OCI-LY1 (cell line): ENCODE measurements at regions not wholly inside any gene's neighbourhood (a gene's known extent, or its start where the extent isn't known, plus 50 kb on each side); places are given as distances from the start of the nearest gene placed in this dataset.
"Not testable (repeated sequence)": the region's sequence is repeated elsewhere in the genome, so short reads cannot be mapped to it uniquely, and the experiment has no call there.

Experiments used
- H2AFZ ChIP-seq: fragments of 200-600 bp; sonication (generic), shearing (Covaris generic); 2 replicates; pipeline ENCODE4 v1.6.0; 2014; ENCODE audit warnings: antibody characterized with exemption, mild to moderate bottlenecking, low read length
- H3F3A ChIP-seq: fragments of 200-600 bp; sonication (generic), shearing (Covaris generic); 2 replicates; pipeline ENCODE4 v1.6.0; 2014; ENCODE audit warnings: mild to moderate bottlenecking, antibody characterized with exemption, low read length, moderate library complexity; ENCODE audit not compliant: insufficient read depth
- H3K27ac ChIP-seq: fragments of 200-600 bp; sonication (generic); 2 replicates; pipeline ENCODE4 v1.5.1; 2014; ENCODE audit warnings: low read length, mixed run types, mild to moderate bottlenecking, low read depth; ENCODE audit not compliant: poor library complexity, severe bottlenecking
- H3K27me3 ChIP-seq: fragments of 200-600 bp; sonication (generic); 2 replicates; pipeline ENCODE4 v1.6.0; 2014; ENCODE audit warnings: antibody characterized with exemption, mild to moderate bottlenecking, low read length, moderate library complexity; ENCODE audit not compliant: insufficient read depth
- H3K36me3 ChIP-seq: fragments of 200-600 bp; sonication (generic); 2 replicates; pipeline ENCODE4 v1.6.1; 2014; ENCODE audit warnings: mild to moderate bottlenecking, antibody characterized with exemption, low read length, moderate library complexity, mixed read lengths; ENCODE audit not compliant: insufficient read depth
- H3K4me1 ChIP-seq: fragments of 200-600 bp; sonication (generic); 2 replicates; pipeline ENCODE4 v1.5.1; 2014; ENCODE audit warnings: mild to moderate bottlenecking, low read length, moderate library complexity; ENCODE audit not compliant: insufficient read depth, severe bottlenecking
- H3K4me2 ChIP-seq: fragments of 200-600 bp; sonication (generic), shearing (Covaris generic); 2 replicates; pipeline ENCODE4 v1.6.1; 2014; ENCODE audit warnings: low read length
- H3K4me3 ChIP-seq: fragments of 200-600 bp; sonication (generic); 2 replicates; pipeline ENCODE4 v1.5.1; 2014; ENCODE audit warnings: low read length, low read depth, mild to moderate bottlenecking, mixed read lengths; ENCODE audit not compliant: poor library complexity, severe bottlenecking
- H3K79me2 ChIP-seq: fragments of 200-600 bp; shearing (Covaris generic); 2 replicates; pipeline ENCODE4 v1.6.1; 2016; ENCODE audit warnings: mixed run types, low read length, mixed read lengths; ENCODE audit not compliant: insufficient read depth
- H3K9ac ChIP-seq: fragments of 200-600 bp; sonication (generic), shearing (Covaris generic); 2 replicates; pipeline ENCODE4 v1.6.1; 2014; ENCODE audit warnings: mild to moderate bottlenecking, low read length, mixed read lengths
- H3K9me2 ChIP-seq: fragments of 200-600 bp; sonication (generic), shearing (Covaris generic); 2 replicates; pipeline ENCODE4 v1.6.1; 2014; ENCODE audit warnings: low read depth, mild to moderate bottlenecking, low read length, mixed read lengths
- H3K9me3 ChIP-seq: fragments of 200-600 bp; shearing (Covaris generic); 2 replicates; pipeline ENCODE4 v1.6.1; 2014; ENCODE audit warnings: low read length, mixed read lengths
- H4K20me1 ChIP-seq: fragments of 200-600 bp; sonication (generic), shearing (Covaris generic); 2 replicates; pipeline ENCODE4 v1.6.0; 2016; ENCODE audit warnings: mild to moderate bottlenecking, low read length; ENCODE audit not compliant: insufficient read depth
- CTCF ChIP-seq: fragments of 200-600 bp; sonication (generic), shearing (Covaris generic); IDR thresholded peaks from 2 replicates; pipeline ENCODE4 v1.5.1; 2017; ENCODE audit warnings: mild to moderate bottlenecking, antibody characterized with exemption, low read length, moderate library complexity, mixed read lengths
- EZH2 ChIP-seq: fragments of 200-600 bp; sonication (generic), shearing (Covaris generic); IDR thresholded peaks from 2 replicates; pipeline ENCODE4 v1.8.0; 2017; ENCODE audit warnings: borderline replicate concordance, mixed run types, mild to moderate bottlenecking, antibody characterized with exemption, low read length, moderate library complexity, mixed read lengths

DNA sequence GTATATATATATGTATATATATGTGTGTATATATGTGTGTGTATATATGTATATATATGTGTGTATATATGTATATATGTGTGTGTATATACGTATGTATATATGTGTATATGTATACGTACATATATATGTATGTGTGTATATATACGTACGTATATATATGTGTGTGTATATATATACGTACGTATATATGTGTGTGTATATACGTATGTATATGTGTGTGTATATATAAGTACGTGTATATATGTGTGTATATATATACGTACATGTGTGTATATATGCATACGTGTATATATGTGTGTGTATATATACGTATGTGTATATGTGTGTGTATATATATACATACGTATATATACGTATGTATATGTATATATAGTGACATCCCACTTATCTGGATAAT is 154.4 kb downstream of the CDRT15L2 start:
- H3F3A ChIP-seq: no peaks in the 10 kb centered on the region
- H3K4me3 ChIP-seq: no peak overlapping the region
- H4K20me1 ChIP-seq: no peaks in the 10 kb centered on the region
- H3K4me2 ChIP-seq: no peak overlapping the region
- H3K27me3 ChIP-seq: no peaks in the 10 kb centered on the region; the same call in 1 of the 2 replicates
- H3K27ac ChIP-seq: no peak overlapping the region
- H3K9me2 ChIP-seq: no peaks in the 10 kb centered on the region
- no peak overlapping the region for H3K9ac ChIP-seq
- TF ChIP-seq CTCF: no peak
- no peak for TF ChIP-seq EZH2
- H3K79me2 ChIP-seq: no peaks in the 10 kb centered on the region
- no peaks in the 10 kb centered on the region for H3K36me3 ChIP-seq
- no peaks in the 10 kb centered on the region for H3K4me1 ChIP-seq
- H2AFZ ChIP-seq: no peak overlapping the region
- H3K9me3 ChIP-seq: no peaks in the 10 kb centered on the region

GRCh38 chr17:20735796-20736195 is 156.3 kb downstream of the CDRT15L2 start:
- no peaks in the 10 kb centered on the region for H3F3A ChIP-seq
- TF ChIP-seq EZH2 (no peak), CTCF (no peak)
- H3K9me3 ChIP-seq: no peaks in the 10 kb centered on the region
- no peak overlapping the region for H3K4me2 ChIP-seq
- H3K36me3 ChIP-seq: no peaks in the 10 kb centered on the region
- H3K9ac ChIP-seq: no peak overlapping the region
- H3K9me2 ChIP-seq: no peaks in the 10 kb centered on the region
- no peaks in the 10 kb centered on the region for H3K4me1 ChIP-seq
- no peaks in the 10 kb centered on the region for H3K79me2 ChIP-seq
- no peak overlapping the region for H3K4me3 ChIP-seq
- H4K20me1 ChIP-seq: no peaks in the 10 kb centered on the region
- H3K27ac ChIP-seq: no peak overlapping the region
- no peaks in the 10 kb centered on the region; the same call in 1 of the 2 replicates for H3K27me3 ChIP-seq
- H2AFZ ChIP-seq: no peak overlapping the region

- not testable (repeated sequence) for H3K9ac ChIP-seq, H3K36me3 ChIP-seq, H3K9me2 ChIP-seq, H4K20me1 ChIP-seq, H3K27me3 ChIP-seq, H2AFZ ChIP-seq, H3K79me2 ChIP-seq, H3K4me2 ChIP-seq, H3K4me3 ChIP-seq, H3F3A ChIP-seq, H3K27ac ChIP-seq, H3K9me3 ChIP-seq, H3K4me1 ChIP-seq
Measured at GRCh38 chr17:20737636-20738035, 158.1 kb downstream of the CDRT15L2 start.

- Histone ChIP-seq H3K27ac (no peak overlapping the region), H2AFZ (no peak overlapping the region), H3K4me1 (no peaks in the 10 kb centered on the region), H3K9ac (no peak overlapping the region), H4K20me1 (no peaks in the 10 kb centered on the region), H3K9me3 (no peaks in the 10 kb centered on the region), H3K27me3 (no peaks in the 10 kb centered on the region), H3K9me2 (no peaks in the 10 kb centered on the region), H3K79me2 (no peaks in the 10 kb centered on the region), H3K36me3 (no peaks in the 10 kb centered on the region), H3K4me3 (no peak overlapping the region), H3F3A (no peaks in the 10 kb centered on the region), H3K4me2 (no peak overlapping the region)
- TF ChIP-seq CTCF (no peak), EZH2 (no peak)
Measured at GRCh38 chr17:20771104-20771503, 191.6 kb downstream of the CDRT15L2 start.
